T1000 (cell line): ENCODE measurements at regions not wholly inside any gene's neighbourhood (a gene's known extent, or its start where the extent isn't known, plus 50 kb on each side); places are given as distances from the start of the nearest gene placed in this dataset.
"Not testable (repeated sequence)": the region's sequence is repeated elsewhere in the genome, so short reads cannot be mapped to it uniquely, and the experiment has no call there.

Experiments
- DNase-seq: peaks from one replicate; lab custom pipeline; 2025; ENCODE audit warnings: mixed read lengths; lab: John Stamatoyannopoulos, UW

GRCh38 chr3:18236726-18237125 is 188.4 kb downstream of the SATB1 start:
- DNase-seq, result no peak

- no peak for DNase-seq
These were observed 190.3 kb downstream of the SATB1 start for GRCh38 chr3:18234717-18235335.

- DNase-seq, result no peak
These were observed 191.0 kb downstream of the SATB1 start for GRCh38 chr3:18233987-18234716.

- DNase-seq, result no peak
These were observed 192.8 kb downstream of the SATB1 start for GRCh38 chr3:18232317-18232716.

- no peak for DNase-seq
These were observed 197.1 kb downstream of the SATB1 start for GRCh38 chr3:18228060-18228459.

- no peak for DNase-seq
These were observed 199.4 kb downstream of the SATB1 start for GRCh38 chr3:18225709-18226108.

- no peak for DNase-seq
These were observed 200.7 kb downstream of the SATB1 start for GRCh38 chr3:18224426-18224825.

GRCh38 chr3:18223974-18224373 is 201.2 kb downstream of the SATB1 start:
- DNase-seq, result no peak

GRCh38 chr3:18223571-18223970 is 201.6 kb downstream of the SATB1 start:
- DNase-seq, result no peak

GRCh38 chr3:18222686-18223085 is 202.5 kb downstream of the SATB1 start:
- no peak for DNase-seq

- DNase-seq, result no peak
These were observed 207.5 kb downstream of the SATB1 start for GRCh38 chr3:18217507-18218174.

- DNase-seq, result no peak
These were observed 208.1 kb downstream of the SATB1 start for GRCh38 chr3:18216996-18217395.

GRCh38 chr3:18215639-18216038 is 209.5 kb downstream of the SATB1 start:
- DNase-seq, result no peak

- DNase-seq, result no peak
These were observed 214.0 kb downstream of the SATB1 start for GRCh38 chr3:18211116-18211515.

GRCh38 chr3:18208856-18209255 is 216.3 kb downstream of the SATB1 start:
- no peak for DNase-seq

- DNase-seq, result no peak
These were observed 217.0 kb downstream of the SATB1 start for GRCh38 chr3:18208091-18208490.

- no peak for DNase-seq
These were observed 217.9 kb downstream of the SATB1 start for GRCh38 chr3:18207226-18207625.

GRCh38 chr3:18205701-18206100 is 219.4 kb downstream of the SATB1 start:
- not testable (repeated sequence) for DNase-seq

GRCh38 chr3:18201315-18201714 is 223.8 kb downstream of the SATB1 start:
- no peak for DNase-seq

GRCh38 chr3:18199757-18200156 is 225.4 kb downstream of the SATB1 start:
- no peak for DNase-seq

- DNase-seq, result no peak
These were observed 229.3 kb downstream of the SATB1 start for GRCh38 chr3:18195836-18196235.

GRCh38 chr3:18194431-18194830 is 230.7 kb downstream of the SATB1 start:
- no peak for DNase-seq

GRCh38 chr3:18190646-18191045 is 234.5 kb downstream of the SATB1 start:
- DNase-seq, result no peak
